ENCODE measurements at regions not wholly inside any gene's neighbourhood (a gene's known extent, or its start where the extent isn't known, plus 50 kb on each side); places are given as distances from the start of the nearest gene placed in this dataset.

DNA sequence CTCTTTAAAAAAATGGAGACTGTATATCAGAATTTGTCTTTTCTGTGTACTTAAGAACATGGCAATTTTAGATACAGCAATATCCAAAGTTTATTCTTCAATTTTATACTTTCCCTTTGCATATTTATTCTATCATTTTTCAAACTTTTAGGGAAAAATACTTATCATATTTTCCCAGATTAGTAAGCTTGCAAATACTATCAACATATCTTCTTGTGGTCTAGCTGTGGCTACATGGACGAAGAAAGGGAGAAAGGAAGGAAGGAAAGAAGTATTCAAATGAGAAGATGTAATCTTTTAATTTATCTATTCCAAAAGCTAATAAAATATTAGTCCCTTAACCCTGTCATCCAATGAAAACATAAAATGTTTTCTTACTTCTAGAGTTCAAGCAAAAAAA lies 797.8 kb upstream of the GALNTL6 start:
- DNase-seq (ENCODE audit: low read depth) = no peak
- no peak for TF ChIP-seq CTCF (conservative IDR thresholded peaks at IDR 0.05; ENCODE audit: control insufficient read depth, insufficient read depth, low read depth, low read length)
- H3K4me3 ChIP-seq (ENCODE audit: control insufficient read depth, low read depth, low read length) = no peak overlapping the region

DNA sequence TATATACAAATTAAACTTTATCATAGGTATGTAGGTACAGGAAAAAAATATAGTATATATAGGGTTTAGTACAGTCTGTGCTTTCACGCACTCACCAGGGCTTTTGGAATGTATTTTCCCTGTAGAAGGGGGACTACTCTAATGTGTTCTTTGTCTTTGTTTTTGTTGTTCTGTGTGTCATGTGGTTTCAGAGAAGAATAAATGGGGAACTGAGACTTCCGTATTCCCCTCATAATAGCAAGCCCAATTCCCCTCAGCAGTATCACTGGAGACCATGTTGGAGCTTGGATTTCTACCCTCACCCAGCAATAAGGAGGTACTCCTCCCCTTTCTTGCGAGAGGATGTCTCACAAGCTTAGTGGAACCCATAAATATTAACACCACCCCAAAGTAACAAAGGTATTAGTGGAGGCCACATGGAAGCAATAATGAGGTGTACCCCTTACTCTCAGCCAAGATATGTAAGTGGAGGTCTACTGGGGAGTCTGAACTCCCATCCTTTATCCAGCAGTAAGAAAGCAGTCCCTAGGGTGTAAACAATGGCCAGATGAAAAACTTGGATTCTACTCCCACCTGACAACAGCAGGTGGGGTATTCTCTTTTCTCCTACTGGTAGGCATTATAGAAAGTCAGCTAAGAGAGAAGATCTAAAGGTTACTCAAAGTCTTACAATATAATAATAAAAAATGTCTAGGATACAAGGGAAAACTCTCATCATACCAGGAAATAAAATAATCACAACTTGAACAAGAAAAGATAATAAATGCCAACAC lies 805.4 kb upstream of the GALNTL6 start:
- no peak overlapping the region for H3K4me3 ChIP-seq (ENCODE audit: control insufficient read depth, low read depth, low read length)
- no peak for DNase-seq (ENCODE audit: low read depth)
- TF ChIP-seq CTCF (conservative IDR thresholded peaks at IDR 0.05; ENCODE audit: control insufficient read depth, insufficient read depth, low read depth, low read length) = no peak

DNA sequence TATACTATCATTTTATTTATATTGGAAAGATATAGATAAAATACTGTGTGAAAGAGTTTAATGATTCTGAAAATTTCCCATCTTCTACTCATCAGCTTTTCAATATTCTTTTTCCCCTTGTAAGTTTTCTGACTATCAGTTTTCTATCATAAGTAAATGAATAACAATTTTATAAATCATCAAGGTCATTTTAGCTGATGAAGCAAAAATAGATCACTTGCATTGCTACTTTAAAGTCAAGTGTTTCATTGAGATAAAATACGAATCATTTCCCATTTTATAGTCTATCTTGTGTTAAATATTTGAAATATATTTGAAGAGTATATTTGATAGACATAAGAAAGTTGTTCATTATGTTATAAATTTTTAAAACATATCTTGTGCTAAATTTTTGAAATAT lies 811.0 kb upstream of the GALNTL6 start:
- DNase-seq (ENCODE audit: low read depth) = no peak
- no peak overlapping the region for H3K4me3 ChIP-seq (ENCODE audit: control insufficient read depth, low read depth, low read length)
- TF ChIP-seq CTCF (conservative IDR thresholded peaks at IDR 0.05; ENCODE audit: control insufficient read depth, insufficient read depth, low read depth, low read length) = no peak

- peak; percentile 24 for DNase-seq (ENCODE audit: low read depth)
- peak; percentile 42 for TF ChIP-seq CTCF (conservative IDR thresholded peaks at IDR 0.05; ENCODE audit: control insufficient read depth, insufficient read depth, low read depth, low read length)
- H3K4me3 ChIP-seq (ENCODE audit: control insufficient read depth, low read depth, low read length) = no peak overlapping the region
These were observed 822.1 kb upstream of the GALNTL6 start for GRCh38 chr4:170990989-170991589.

- H3K4me3 ChIP-seq (ENCODE audit: control insufficient read depth, low read depth, low read length) = no peak overlapping the region
- TF ChIP-seq CTCF (conservative IDR thresholded peaks at IDR 0.05; ENCODE audit: control insufficient read depth, insufficient read depth, low read depth, low read length) = no peak
- no peak for DNase-seq (ENCODE audit: low read depth)
These were observed 824.8 kb upstream of the GALNTL6 start for GRCh38 chr4:170988446-170988845.

- H3K4me3 ChIP-seq (ENCODE audit: control insufficient read depth, low read depth, low read length) = no peak overlapping the region
- no peak for TF ChIP-seq CTCF (conservative IDR thresholded peaks at IDR 0.05; ENCODE audit: control insufficient read depth, insufficient read depth, low read depth, low read length)
- DNase-seq (ENCODE audit: low read depth) = peak; percentile 1
These were observed 833.5 kb upstream of the GALNTL6 start for GRCh38 chr4:170979736-170980135.
